WERI-Rb-1 (cell line): ENCODE measurements at regions not wholly inside any gene's neighbourhood (a gene's known extent, or its start where the extent isn't known, plus 50 kb on each side); places are given as distances from the start of the nearest gene placed in this dataset.

Experiments
- DNase-seq: peaks from one replicate; pipeline ENCODE4 v3.0.0-alpha.2; 2020
- H3K27ac ChIP-seq: fragments of 250-450 bp; sonication (Bioruptor Pico); 2 replicates; pipeline ENCODE4 v1.5.1; 2020; ENCODE audit warnings: mild to moderate bottlenecking, moderate library complexity
- H3K27me3 ChIP-seq: fragments of 250-450 bp; sonication (Bioruptor Pico); 2 replicates; pipeline ENCODE4 v1.5.1; 2021; ENCODE audit warnings: mild to moderate bottlenecking, low read depth, moderate library complexity; ENCODE audit not compliant: insufficient read depth, severe bottlenecking
- H3K36me3 ChIP-seq: fragments of 250-450 bp; sonication (Bioruptor Pico); 2 replicates; pipeline ENCODE4 v1.5.1; 2020; ENCODE audit warnings: mild to moderate bottlenecking, moderate library complexity
- H3K4me3 ChIP-seq: 2 replicates; pipeline ENCODE4 v1.5.1; 2011; ENCODE audit warnings: low read depth, mild to moderate bottlenecking, control low read depth, low read length
- H3K9me3 ChIP-seq: fragments of 250-450 bp; sonication (Bioruptor Pico); 2 replicates; pipeline ENCODE4 v1.5.1; 2021; ENCODE audit warnings: mild to moderate bottlenecking, moderate library complexity; ENCODE audit not compliant: severe bottlenecking
- CTCF ChIP-seq: IDR thresholded peaks from 2 replicates; pipeline ENCODE4 v1.5.1; 2011; ENCODE audit warnings: low read depth, mild to moderate bottlenecking, control low read depth, inconsistent platforms, low read length

- TF ChIP-seq CTCF, result no peak
- DNase-seq, result no peak
- no peaks in the 10 kb centered on the region for H3K36me3 ChIP-seq
Observed at GRCh38 chr6:105771313-105771970, 314.7 kb upstream of the PRDM1 start.

GRCh38 chr6:105769987-105770386 lies 316.1 kb upstream of the PRDM1 start:
- TF ChIP-seq CTCF, result no peak
- no peak for DNase-seq
- Histone ChIP-seq H3K9me3 (no peaks in the 10 kb centered on the region), H3K4me3 (no peak overlapping the region), H3K36me3 (no peaks in the 10 kb centered on the region), H3K27ac (no peak overlapping the region), H3K27me3 (no peaks in the 10 kb centered on the region)

More at GRCh38 chr6:105771313-105771970, 314.7 kb upstream of the PRDM1 start:
- H3K27ac ChIP-seq, result no peak overlapping the region
- H3K27me3 ChIP-seq, result no peaks in the 10 kb centered on the region
- peaks cover 6% of the 10 kb centered on the region for H3K9me3 ChIP-seq
- no peak overlapping the region for H3K4me3 ChIP-seq

- DNase-seq, result no peak
- Histone ChIP-seq H3K4me3 (no peak overlapping the region), H3K9me3 (no peaks in the 10 kb centered on the region), H3K36me3 (no peaks in the 10 kb centered on the region), H3K27me3 (no peaks in the 10 kb centered on the region), H3K27ac (no peak overlapping the region)
- no peak for TF ChIP-seq CTCF
Observed at GRCh38 chr6:105769197-105769596, 316.9 kb upstream of the PRDM1 start.

- no peak for DNase-seq
- H3K36me3 ChIP-seq, result no peaks in the 10 kb centered on the region
- no peak overlapping the region for H3K27ac ChIP-seq
- no peaks in the 10 kb centered on the region for H3K9me3 ChIP-seq
- TF ChIP-seq CTCF, result no peak
- H3K4me3 ChIP-seq, result no peak overlapping the region
- no peaks in the 10 kb centered on the region for H3K27me3 ChIP-seq
Observed at GRCh38 chr6:105767541-105767940, 318.6 kb upstream of the PRDM1 start.

GRCh38 chr6:105765239-105765638 lies 320.9 kb upstream of the PRDM1 start:
- DNase-seq, result no peak
- Histone ChIP-seq H3K27ac (no peak overlapping the region), H3K27me3 (no peaks in the 10 kb centered on the region), H3K36me3 (no peaks in the 10 kb centered on the region), H3K9me3 (no peaks in the 10 kb centered on the region), H3K4me3 (no peak overlapping the region)
- TF ChIP-seq CTCF, result no peak

GRCh38 chr6:105764315-105764714 lies 321.8 kb upstream of the PRDM1 start:
- no peak for DNase-seq
- TF ChIP-seq CTCF, result no peak
- Histone ChIP-seq H3K27ac (no peak overlapping the region), H3K4me3 (no peak overlapping the region), H3K36me3 (no peaks in the 10 kb centered on the region), H3K27me3 (no peaks in the 10 kb centered on the region), H3K9me3 (no peaks in the 10 kb centered on the region)
